Liver (tissue), 8 donors: ENCODE measurements at regions not wholly inside any gene's neighbourhood (a gene's known extent, or its start where the extent isn't known, plus 50 kb on each side); places are given as distances from the start of the nearest gene placed in this dataset.

ENCODE experiments used
- DNase-seq: peaks from one replicate; pipeline ENCODE4 v3.0.0-alpha.2; 2017; ENCODE audit warnings: low spot score
- H3K27ac ChIP-seq, 2 donors: one replicate each; pipeline ENCODE4 v1.7.0; 2013; ENCODE audit warnings: inconsistent platforms in 2 of 2, low read length in 2 of 2, control low read depth in 1 of 2, low read depth in 1 of 2, mild to moderate bottlenecking in 1 of 2
- H3K27me3 ChIP-seq, 4 donors: one replicate each; pipeline versions ENCODE4 v1.6.1 to v1.7.0; 2013; ENCODE audit warnings: low read length in 3 of 4, inconsistent platforms in 1 of 4, mild to moderate bottlenecking in 1 of 4, moderate library complexity in 1 of 4; ENCODE audit not compliant: control insufficient read depth in 4 of 4, insufficient read depth in 4 of 4
- H3K36me3 ChIP-seq, 4 donors: one replicate each; pipeline versions ENCODE4 v1.6.1 to v1.7.0; 2013; ENCODE audit warnings: low read length in 3 of 4, mild to moderate bottlenecking in 3 of 4, low read depth in 1 of 4, moderate library complexity in 1 of 4; ENCODE audit not compliant: control insufficient read depth in 4 of 4, insufficient read depth in 3 of 4
- H3K4me1 ChIP-seq, 4 donors: one replicate each; pipeline versions ENCODE4 v1.6.1 to v1.7.0; 2013; ENCODE audit warnings: low read length in 3 of 4, mild to moderate bottlenecking in 3 of 4, moderate library complexity in 1 of 4; ENCODE audit not compliant: control insufficient read depth in 4 of 4, insufficient read depth in 4 of 4
- H3K4me3 ChIP-seq, 3 donors: one replicate each; pipeline versions ENCODE4 v1.6.1 to v1.7.0; 2013; ENCODE audit warnings: low read length in 3 of 3, control low read depth in 1 of 3, low read depth in 1 of 3, mild to moderate bottlenecking in 1 of 3
- H3K9ac ChIP-seq, 2 donors: one replicate each; pipeline ENCODE4 v1.7.0; 2013; ENCODE audit warnings: low read length in 2 of 2, mild to moderate bottlenecking in 2 of 2, moderate library complexity in 2 of 2, control low read depth in 1 of 2, low read depth in 1 of 2
- H3K9me3 ChIP-seq, 4 donors: one replicate each; pipeline versions ENCODE4 v1.6.1 to v1.7.0; 2013; ENCODE audit warnings: low read length in 3 of 4; ENCODE audit not compliant: control insufficient read depth in 4 of 4
- EGR1 ChIP-seq, 2 donors: IDR thresholded peaks; 2 replicates each; pipeline ENCODE4 v1.6.1; 2016 to 2018; ENCODE audit warnings: antibody characterized with exemption in 2 of 2, low read depth in 2 of 2
- FOXA1 ChIP-seq: IDR thresholded peaks from 2 replicates; pipeline ENCODE4 v1.6.1; 2016; ENCODE audit warnings: antibody characterized with exemption
- GABPA ChIP-seq, 2 donors: IDR thresholded peaks in 1 of 2; conservative IDR thresholded peaks in 1 of 2; 2 replicates each; pipeline ENCODE4 v1.6.1; 2016; ENCODE audit warnings: antibody characterized with exemption in 2 of 2, mild to moderate bottlenecking in 1 of 2, moderate library complexity in 1 of 2
- HNF4G ChIP-seq: IDR thresholded peaks from 2 replicates; pipeline ENCODE4 v1.6.1; 2016; ENCODE audit warnings: antibody characterized with exemption
- NR2F2 ChIP-seq: IDR thresholded peaks from 2 replicates; pipeline ENCODE4 v1.6.1; 2016; ENCODE audit warnings: antibody characterized with exemption
- RAD21 ChIP-seq, 2 donors: IDR thresholded peaks; 2 replicates each; pipeline ENCODE4 v1.6.1; 2016; ENCODE audit warnings: antibody characterized with exemption in 2 of 2, mild to moderate bottlenecking in 2 of 2
- RXRA ChIP-seq, 2 donors: IDR thresholded peaks; 2 replicates each; pipeline ENCODE4 v1.6.1; 2017 to 2018; ENCODE audit warnings: antibody characterized with exemption in 2 of 2, mild to moderate bottlenecking in 1 of 2
- TAF1 ChIP-seq: conservative IDR thresholded peaks from 2 replicates; pipeline ENCODE4 v1.6.1; 2016; ENCODE audit warnings: antibody characterized with exemption, mild to moderate bottlenecking
- WGBS: extraction: QIAGEN DNeasy Blood & Tissue Kit; methylation state at CpG from one replicate; pipeline ENCODE4 v1.1.7; 2013; 5-methylcytosine and 5-hydroxymethylcytosine counted together
- TF ChIP-seq, protein P1 (sequence below): IDR thresholded peaks from 2 replicates; pipeline ENCODE4 v1.6.1; 2016; ENCODE audit warnings: antibody characterized with exemption
- TF ChIP-seq, protein P2 (sequence below): fragments of 150-350 bp; IDR thresholded peaks from 2 replicates; pipeline ENCODE4 v1.5.1; 2017; ENCODE audit warnings: improper control_type of control experiment, low read depth, low read length; ENCODE audit not compliant: missing input control
- TF ChIP-seq, protein P3 (sequence below): IDR thresholded peaks from 2 replicates; pipeline ENCODE4 v1.6.1; 2016; ENCODE audit warnings: antibody characterized with exemption, mild to moderate bottlenecking
- donor health status: healthy.
- donor health status: healthy.
- donor health status: healthy.
- donor health status: healthy.
- donor health status: healthy.

DNA sequence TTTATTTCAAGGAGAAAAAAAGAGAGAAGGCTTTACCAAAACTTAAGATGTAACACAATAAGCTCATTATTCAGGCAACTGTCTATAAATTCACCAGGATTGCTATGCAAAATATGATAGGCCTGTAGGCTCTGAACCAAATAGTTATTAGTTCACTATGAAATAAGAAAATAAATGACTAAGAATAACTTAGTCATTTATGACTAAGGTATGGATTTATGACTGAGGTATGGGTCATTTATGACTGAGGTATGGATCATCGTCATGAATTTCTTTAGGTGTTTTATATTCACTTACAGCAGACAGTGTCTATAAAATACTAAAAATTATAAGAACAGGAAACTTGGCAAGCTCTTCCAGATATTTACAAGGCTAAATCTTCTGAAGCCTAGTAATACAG is 52.1 kb upstream of the SNX9 start (continued):
- TF ChIP-seq, protein P1, sequence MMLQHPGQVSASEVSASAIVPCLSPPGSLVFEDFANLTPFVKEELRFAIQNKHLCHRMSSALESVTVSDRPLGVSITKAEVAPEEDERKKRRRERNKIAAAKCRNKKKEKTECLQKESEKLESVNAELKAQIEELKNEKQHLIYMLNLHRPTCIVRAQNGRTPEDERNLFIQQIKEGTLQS, result no peak

DNA sequence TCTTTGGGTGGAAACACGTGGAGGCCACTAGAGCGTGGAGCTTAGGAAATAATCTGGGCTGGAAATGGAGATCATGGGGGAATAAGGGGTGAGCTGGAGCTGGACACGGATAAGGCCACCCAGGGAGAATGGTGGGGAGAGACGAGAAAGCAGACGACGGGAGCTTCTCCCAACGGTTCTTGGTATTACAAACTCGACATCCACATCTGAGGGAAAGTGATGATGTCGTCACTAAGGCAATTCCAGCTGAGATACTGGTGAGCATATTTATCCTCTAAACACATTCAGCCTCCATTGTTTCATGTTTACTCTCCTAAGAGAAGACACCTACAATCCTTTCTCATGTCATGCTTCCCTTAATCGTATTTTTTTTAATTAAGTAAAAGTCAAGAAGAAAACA is 50.2 kb upstream of the SNX9 start:
- no peak for TF ChIP-seq EGR1 (IDR thresholded peaks at IDR 0.05; ENCODE audit: low read depth in 2 of 2)
- TF ChIP-seq RAD21 (IDR thresholded peaks at IDR 0.05), result no peak
- TF ChIP-seq FOXA1, result no peak
- TF ChIP-seq TAF1, result no peak
- TF ChIP-seq GABPA (IDR thresholded peaks at IDR 0.05 in 1 of 2, conservative IDR thresholded peaks at IDR 0.05 in 1 of 2), result no peak
- no peak for TF ChIP-seq NR2F2
- TF ChIP-seq RXRA (IDR thresholded peaks at IDR 0.05), result no peak
- TF ChIP-seq, protein P2, sequence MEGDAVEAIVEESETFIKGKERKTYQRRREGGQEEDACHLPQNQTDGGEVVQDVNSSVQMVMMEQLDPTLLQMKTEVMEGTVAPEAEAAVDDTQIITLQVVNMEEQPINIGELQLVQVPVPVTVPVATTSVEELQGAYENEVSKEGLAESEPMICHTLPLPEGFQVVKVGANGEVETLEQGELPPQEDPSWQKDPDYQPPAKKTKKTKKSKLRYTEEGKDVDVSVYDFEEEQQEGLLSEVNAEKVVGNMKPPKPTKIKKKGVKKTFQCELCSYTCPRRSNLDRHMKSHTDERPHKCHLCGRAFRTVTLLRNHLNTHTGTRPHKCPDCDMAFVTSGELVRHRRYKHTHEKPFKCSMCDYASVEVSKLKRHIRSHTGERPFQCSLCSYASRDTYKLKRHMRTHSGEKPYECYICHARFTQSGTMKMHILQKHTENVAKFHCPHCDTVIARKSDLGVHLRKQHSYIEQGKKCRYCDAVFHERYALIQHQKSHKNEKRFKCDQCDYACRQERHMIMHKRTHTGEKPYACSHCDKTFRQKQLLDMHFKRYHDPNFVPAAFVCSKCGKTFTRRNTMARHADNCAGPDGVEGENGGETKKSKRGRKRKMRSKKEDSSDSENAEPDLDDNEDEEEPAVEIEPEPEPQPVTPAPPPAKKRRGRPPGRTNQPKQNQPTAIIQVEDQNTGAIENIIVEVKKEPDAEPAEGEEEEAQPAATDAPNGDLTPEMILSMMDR, result no peak
- TF ChIP-seq, protein P3, sequence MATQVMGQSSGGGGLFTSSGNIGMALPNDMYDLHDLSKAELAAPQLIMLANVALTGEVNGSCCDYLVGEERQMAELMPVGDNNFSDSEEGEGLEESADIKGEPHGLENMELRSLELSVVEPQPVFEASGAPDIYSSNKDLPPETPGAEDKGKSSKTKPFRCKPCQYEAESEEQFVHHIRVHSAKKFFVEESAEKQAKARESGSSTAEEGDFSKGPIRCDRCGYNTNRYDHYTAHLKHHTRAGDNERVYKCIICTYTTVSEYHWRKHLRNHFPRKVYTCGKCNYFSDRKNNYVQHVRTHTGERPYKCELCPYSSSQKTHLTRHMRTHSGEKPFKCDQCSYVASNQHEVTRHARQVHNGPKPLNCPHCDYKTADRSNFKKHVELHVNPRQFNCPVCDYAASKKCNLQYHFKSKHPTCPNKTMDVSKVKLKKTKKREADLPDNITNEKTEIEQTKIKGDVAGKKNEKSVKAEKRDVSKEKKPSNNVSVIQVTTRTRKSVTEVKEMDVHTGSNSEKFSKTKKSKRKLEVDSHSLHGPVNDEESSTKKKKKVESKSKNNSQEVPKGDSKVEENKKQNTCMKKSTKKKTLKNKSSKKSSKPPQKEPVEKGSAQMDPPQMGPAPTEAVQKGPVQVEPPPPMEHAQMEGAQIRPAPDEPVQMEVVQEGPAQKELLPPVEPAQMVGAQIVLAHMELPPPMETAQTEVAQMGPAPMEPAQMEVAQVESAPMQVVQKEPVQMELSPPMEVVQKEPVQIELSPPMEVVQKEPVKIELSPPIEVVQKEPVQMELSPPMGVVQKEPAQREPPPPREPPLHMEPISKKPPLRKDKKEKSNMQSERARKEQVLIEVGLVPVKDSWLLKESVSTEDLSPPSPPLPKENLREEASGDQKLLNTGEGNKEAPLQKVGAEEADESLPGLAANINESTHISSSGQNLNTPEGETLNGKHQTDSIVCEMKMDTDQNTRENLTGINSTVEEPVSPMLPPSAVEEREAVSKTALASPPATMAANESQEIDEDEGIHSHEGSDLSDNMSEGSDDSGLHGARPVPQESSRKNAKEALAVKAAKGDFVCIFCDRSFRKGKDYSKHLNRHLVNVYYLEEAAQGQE, result no peak
- TF ChIP-seq HNF4G, result no peak
- no peak overlapping the region for H3K27ac ChIP-seq
- H3K9me3 ChIP-seq, result peaks cover 0 to 2% (median 0%) of the 10 kb centered on the region in 4 donors
- H3K27me3 ChIP-seq, result no peaks in the 10 kb centered on the region
- H3K4me3 ChIP-seq, result no peak overlapping the region
- no peak overlapping the region for H3K9ac ChIP-seq
- H3K4me1 ChIP-seq, result no peaks in the 10 kb centered on the region
- no peak for DNase-seq
- 96% methylated on average over 10 of the region's 10 CpGs for WGBS
- H3K36me3 ChIP-seq, result no peaks in the 10 kb centered on the region
